ENCODE measurements at regions not wholly inside any gene's neighbourhood (a gene's known extent, or its start where the extent isn't known, plus 50 kb on each side); places are given as distances from the start of the nearest gene placed in this dataset.

GRCh38 chr4:79250887-79251286 lies 75.0 kb downstream of the NAA11 start:
- TF ChIP-seq ELF4 (CRISPR knock-in tag; IDR thresholded peaks at IDR 0.05) (no peak), ETS1 (conservative IDR thresholded peaks at IDR 0.05; ENCODE audit: control insufficient read depth, low read depth, low read length) (no peak), GTF2F1 (IDR thresholded peaks at IDR 0.05; ENCODE audit: low read depth, low read length) (no peak)

Measured in K562 (cell line).